OCI-LY7 (cell line): ENCODE measurements at regions not wholly inside any gene's neighbourhood (a gene's known extent, or its start where the extent isn't known, plus 50 kb on each side); places are given as distances from the start of the nearest gene placed in this dataset.

Experiments used
- EZH2phosphoT487 ChIP-seq: fragments of 200-600 bp; sonication (generic); IDR thresholded peaks from 2 replicates; pipeline ENCODE4 v1.6.1; 2018; ENCODE audit warnings: low read depth, borderline replicate concordance, mild to moderate bottlenecking, mixed run types, antibody characterized with exemption, low read length, moderate library complexity, mixed read lengths
- TF ChIP-seq, protein P1 (sequence below): fragments of 200-600 bp; sonication (generic); conservative IDR thresholded peaks from 2 replicates; pipeline ENCODE4 v1.5.1; 2014; ENCODE audit warnings: mild to moderate bottlenecking, antibody characterized with exemption, low read length, moderate library complexity, mixed read lengths

DNA sequence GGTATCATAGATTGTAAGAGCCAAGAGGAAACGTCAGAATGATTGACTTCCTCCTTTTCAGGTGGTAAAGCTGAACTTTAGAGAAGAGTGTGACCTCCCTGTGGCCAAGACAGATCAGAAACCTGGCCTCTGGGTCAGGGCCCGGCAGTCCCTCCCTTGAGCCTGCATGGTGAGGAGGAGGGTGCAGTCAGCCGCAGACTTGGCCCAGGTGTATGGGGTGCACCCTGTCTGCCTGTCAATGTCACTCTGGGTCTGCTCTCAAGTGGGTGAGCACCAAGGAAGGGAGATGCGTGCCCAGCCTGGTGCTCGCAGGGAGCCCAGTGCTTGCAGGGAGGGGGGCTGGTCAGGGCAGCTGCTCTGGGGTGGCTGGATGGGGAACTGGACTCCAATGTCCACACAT, 134.4 kb upstream of the SNTG2 start:
- TF ChIP-seq, protein P1, sequence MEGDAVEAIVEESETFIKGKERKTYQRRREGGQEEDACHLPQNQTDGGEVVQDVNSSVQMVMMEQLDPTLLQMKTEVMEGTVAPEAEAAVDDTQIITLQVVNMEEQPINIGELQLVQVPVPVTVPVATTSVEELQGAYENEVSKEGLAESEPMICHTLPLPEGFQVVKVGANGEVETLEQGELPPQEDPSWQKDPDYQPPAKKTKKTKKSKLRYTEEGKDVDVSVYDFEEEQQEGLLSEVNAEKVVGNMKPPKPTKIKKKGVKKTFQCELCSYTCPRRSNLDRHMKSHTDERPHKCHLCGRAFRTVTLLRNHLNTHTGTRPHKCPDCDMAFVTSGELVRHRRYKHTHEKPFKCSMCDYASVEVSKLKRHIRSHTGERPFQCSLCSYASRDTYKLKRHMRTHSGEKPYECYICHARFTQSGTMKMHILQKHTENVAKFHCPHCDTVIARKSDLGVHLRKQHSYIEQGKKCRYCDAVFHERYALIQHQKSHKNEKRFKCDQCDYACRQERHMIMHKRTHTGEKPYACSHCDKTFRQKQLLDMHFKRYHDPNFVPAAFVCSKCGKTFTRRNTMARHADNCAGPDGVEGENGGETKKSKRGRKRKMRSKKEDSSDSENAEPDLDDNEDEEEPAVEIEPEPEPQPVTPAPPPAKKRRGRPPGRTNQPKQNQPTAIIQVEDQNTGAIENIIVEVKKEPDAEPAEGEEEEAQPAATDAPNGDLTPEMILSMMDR = no peak
- TF ChIP-seq EZH2phosphoT487 = no peak
